ENCODE measurements at regions not wholly inside any gene's neighbourhood (a gene's known extent, or its start where the extent isn't known, plus 50 kb on each side); places are given as distances from the start of the nearest gene placed in this dataset.

DNA sequence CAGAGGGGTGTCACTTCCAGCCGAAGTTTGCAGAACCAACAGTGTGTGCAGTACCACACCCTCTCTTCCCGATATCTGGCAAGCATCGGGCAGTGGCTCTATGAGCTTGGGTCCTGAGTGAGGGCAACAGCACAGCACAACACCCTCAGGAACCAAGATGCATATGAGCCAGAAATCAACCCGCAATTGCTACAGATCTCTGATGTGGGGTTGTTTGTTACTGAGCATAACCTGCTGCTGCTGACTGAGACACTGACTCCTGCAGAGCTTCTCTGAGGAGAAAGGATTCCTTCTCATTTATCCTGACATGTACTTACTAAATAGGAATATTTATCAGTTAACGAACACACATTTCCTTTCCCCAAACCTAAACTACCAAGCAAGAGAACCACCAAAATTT is 218.3 kb downstream of the RBFOX3 start:
- no peak for DNase-seq

DNA sequence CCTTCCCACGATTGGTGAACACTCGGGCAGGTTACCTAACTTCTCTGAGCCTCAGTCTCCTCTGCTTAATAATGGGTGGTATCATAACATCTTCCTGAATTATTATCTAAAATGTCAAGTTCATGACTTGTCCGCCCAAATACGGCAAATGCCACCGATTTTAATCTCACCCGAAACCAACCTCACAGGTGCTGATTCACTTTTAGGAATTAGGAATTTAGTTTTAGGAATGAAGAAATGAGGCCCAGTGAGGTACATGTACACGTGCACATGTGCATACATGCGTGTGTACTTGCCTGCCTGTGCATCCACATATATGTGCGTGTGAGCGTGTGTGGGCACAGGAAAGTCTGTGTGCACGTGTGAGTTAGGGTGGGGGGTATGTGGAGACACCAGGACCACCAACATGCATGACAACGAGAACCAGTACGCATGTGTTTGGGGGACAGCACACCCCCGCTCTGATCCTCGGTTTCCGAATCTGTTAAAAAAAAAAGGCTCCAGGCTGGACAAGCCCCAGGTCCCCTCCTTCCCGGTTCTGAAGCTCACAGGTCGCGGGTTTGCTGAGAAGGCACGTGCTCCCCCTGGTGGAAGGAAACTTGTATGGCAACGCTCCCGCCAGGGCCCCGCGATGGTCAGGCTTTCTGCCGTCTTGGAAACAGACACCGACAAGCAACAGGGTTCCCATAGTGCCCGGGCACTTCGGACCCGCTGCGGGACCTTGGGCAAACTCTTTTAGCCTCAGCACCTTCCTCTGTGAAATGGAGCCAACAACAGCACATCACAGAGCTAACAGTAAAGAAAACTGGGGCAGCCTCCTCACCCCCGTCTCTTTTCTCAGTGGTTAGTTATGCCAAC is 219.2 kb downstream of the RBFOX3 start:
- peak; percentile 72 for DNase-seq

DNA sequence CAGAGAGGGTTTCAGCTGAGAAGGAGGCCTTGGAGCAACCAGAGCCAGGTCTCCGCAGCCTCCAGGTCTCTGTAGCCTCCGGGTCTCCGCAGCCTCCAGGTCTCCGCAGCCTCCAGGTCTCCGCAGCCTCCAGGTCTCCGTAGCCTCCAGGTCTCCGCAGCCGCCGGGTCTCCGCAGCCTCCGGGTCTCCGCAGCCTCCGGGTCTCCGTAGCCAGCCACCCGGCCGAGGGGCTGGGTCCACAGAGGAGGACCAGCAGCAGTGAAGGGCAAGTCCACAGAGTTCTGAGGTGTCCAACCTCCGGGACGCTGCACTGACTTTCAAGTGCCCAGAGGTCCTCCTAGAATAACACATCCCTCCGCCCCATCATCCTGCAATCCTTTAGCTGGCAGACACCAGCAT is 221.0 kb downstream of the RBFOX3 start:
- DNase-seq = no peak

DNA sequence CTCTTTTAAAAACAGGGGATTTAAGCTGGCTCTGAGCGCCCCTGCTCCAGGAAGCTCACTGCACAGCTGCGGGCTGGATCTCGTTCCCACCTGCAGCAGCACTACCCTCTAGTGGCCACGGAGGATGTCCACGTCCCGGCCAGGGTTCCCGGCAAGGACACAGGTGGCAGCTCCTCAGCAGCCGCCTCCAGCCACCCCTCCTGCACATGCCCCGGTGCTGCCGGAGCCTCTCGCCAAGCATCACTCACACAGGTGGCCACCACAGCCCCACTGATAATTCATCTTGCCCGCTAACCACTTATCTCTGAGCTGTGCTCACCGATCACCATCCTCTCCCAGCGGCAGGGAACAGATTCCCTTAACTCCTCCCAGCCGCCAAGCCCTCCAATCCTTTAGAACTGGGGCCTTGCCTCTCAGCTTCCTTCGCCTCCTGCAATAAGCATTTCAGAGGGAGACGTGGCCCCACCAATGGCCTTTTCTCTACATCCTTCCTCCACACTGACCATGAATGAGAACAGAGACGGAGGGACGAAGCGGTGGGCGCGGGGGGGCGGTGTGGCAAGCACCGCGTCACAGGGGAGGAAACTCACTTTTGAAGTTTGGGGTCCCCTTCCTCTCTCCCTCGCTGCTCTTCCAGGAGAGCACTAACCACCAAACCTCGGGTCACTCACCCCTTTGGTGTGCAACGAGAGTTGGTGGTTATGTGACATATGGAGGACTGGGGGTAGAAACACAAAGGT is 222.1 kb downstream of the RBFOX3 start:
- no peak for DNase-seq

DNA sequence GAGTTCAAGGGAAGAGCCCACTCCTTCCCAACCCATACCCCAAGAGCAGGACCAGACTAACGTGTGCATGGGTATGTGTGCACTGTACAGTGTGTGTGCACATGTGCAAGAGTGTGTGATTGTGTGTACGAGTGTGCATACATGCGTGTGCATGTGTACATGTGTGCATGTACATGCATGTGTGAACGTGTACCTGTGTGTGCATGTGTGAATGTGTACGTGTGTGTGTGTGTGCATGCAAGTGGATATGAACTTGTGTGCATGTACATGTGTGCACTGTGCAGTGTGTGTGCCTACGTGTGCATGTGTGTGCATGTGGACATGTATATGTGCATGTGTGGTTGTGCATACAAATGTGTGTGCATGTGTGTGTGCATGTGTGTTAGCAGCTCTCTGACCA is 223.1 kb downstream of the RBFOX3 start:
- DNase-seq = no peak

DNA sequence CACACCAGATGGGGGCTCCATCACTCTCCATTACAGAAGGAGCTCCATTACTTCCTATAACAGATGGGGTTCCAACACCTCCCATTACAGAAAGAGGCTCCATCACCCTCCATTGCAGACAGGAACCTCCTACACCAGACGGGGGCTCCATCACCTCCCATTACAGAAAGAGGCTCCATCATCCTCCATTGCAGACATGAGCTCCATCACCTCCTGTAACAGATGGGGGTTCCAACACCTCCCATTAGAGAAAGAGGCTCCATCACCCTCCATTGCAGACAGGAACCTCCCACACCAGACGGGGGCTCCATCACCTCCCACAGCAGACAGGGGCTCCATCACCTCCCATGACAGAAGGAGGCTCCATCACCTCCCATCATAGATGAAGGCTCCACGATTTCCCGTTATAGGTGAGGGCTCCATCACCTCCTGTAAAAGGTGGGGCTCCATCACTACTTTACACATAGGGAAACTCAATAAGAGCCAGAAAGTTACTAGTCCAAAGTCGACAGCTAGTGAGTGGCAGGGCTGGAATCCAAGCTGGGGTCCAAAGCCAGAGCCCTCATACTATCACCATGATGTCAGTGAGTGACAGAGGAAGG is 224.8 kb downstream of the RBFOX3 start:
- DNase-seq = no peak

DNA sequence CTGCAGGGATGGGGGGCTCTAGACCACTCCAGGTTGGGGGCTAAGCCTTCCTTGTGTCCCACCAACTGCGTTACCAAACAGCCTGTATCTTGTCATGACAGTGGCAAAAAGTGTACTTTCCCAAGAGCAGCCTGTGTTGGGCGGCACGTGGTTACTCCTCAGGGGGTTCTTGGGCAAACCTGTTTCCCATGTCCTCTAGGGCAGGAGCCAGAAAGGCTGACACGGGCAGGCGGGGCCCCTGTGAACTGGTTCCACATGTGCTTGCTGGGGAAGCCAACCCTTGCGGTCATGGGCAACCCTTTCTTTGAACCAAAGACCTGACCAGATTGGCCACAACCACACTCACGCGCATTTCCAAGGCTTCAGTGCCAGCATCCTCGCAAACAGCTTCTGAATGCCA is 228.5 kb downstream of the RBFOX3 start:
- no peak for DNase-seq

DNA sequence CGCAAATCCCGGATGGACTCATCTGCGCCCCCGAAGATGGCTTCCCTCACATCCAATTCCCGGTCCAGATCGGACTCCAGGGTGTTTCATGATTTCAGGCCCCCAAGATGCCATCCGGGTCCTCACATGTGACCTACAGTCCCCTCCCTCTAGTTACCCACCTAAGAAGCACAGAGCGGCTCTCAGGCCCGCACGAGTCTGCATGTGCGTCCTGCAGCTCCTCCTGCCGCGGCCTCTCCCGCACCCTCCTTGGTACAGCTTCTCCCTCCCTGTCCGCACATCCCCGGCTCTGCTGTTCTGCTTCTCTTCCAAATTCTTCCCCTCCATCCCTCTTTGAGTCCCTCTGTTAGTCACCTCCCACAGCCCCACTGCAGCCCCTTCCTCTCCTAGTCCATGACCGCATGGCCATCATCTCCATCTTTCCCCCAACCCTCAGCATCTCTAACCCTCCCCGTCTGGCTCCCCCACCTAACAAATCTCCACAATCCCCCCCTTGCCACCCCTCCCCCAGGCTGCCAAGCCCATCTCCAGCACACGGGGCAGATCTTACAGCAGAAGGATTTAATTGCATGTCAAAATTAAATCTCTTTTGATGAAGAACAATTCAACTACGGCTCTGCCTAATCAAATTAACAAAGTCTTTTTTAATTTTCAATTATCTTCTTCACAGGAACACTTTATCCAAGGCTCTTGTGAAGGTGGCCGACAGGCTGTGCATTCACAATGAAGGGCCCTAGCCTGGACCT is 231.0 kb downstream of the RBFOX3 start:
- DNase-seq = no peak

DNA sequence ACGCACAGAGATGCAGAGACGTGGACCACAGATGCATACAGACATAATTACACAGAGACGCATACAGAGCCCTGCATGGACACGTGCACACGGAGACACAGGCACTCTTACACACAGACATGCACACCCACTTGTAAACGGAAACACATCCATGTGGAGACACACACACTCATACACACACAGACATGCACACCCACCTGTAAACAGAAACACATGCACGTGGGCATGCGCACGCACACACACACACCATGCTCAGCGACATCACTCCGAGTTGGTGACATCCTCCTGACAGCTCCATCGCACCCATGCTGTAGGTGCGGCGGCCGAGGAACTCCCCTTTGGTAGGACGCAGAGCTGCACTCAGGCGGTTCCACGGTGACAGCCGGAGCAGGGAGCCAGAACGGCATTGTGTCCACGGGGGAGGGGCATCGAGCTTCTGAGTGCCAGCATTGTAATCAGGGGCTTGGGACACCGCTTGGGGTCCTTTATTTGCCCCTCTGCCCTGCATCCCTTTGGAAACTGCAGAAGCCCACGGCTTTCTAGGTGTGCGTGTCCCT is 233.5 kb downstream of the RBFOX3 start:
- DNase-seq = no peak

DNA sequence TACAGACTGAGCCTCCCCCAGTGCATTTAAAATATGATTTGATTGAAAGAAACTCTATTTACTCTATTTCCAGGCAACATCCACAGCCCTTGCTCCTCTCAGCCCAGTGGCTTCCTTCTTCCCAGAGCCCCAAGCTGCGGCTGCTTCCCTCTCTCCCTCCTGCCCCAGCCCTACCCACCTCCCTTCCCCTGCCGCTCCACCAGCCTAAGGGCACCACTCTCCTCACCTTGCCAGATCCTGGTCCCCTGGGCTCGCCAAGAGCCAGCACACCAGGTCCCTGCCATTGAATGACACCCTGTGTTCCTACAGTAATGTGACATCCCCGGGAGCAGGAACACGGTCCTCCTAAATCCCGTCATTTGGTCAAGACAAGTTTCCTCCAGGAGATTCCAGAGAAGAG is 236.0 kb downstream of the RBFOX3 start:
- DNase-seq = no peak

DNA sequence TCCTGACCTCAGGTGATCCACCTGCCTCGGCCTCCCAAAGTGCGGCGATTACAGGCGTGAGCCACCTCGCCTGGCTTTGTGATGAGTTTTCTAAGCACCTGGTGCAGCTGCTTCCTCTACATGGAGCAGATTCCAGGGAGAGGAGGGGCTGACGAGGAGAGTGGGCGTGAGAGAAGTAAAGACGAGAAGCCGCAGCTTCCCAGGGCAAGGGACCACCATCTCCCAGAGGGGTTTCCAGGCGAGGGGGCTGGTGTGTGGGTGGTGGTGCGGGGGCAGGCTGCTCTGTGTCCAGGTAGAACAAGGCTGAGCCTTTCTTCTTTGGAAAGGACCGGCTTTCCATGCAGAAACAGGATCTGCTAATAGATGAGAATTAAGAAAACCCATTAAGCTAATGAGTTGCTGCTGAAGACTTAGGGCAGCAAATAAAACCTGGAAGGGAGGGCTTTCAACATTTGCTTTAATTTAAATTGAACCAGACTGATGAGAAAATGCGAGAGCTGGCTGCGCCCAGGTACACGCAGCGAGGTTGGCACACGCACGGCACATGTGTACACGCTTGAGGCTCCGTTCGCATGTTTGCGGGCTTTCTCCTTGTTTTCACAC is 236.7 kb downstream of the RBFOX3 start:
- DNase-seq = no peak

DNA sequence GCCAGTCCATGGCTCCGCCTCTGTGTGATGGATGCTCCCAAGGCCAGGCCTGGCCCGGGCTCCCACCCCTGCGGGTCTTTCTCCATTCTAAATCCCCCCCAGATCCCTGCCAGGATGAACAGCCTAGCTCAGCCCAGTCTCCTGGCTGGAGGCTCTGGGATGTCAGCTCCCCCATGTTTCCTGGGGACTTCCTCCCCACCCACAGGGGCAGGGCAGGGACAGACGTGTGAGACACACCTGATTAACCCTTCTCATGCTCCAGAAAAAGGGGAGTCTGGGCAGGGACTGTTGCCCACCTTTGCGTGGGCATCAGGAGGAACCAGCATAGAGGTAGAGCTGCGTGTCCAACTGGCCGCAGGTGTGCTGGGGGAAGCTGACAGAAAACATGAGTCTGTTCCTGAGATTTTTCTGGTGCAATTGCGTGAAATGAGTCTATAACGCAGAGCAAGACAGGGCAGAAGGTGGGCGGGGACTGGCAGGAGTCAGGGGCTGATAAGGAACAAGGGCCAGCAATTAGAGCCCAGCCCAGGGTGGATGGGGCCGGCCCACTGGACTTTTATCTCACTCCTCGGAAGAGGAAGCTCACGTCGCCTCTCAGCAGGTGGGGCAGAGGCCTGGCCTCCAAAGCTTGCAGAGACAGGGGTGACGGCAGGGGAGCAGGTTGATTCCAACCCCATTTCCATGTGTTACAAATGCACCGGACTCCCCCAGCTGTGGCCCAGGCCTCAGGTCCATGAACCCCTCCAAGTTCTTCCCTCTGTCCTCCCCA is 238.2 kb downstream of the RBFOX3 start:
- DNase-seq = no peak

DNA sequence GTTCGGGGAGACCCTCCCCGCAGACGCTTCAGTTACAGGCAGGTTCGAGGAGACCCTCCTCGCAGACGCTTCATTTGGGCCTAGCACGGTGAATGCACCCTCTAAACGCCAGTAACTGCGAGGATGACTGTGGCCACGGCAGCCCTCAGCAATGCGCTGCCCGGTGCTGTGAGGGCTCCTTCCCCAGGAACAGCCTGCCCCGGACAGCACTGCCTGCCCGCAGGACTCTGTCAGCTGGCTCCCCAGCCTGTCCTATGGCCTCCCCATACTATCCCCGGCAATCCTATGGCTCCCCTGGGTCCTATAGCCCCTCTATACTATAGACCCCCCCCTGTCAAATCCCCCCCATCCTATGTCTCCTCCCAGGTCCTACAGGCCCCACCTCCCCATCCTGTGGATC is 238.9 kb downstream of the RBFOX3 start:
- no peak for DNase-seq

DNA sequence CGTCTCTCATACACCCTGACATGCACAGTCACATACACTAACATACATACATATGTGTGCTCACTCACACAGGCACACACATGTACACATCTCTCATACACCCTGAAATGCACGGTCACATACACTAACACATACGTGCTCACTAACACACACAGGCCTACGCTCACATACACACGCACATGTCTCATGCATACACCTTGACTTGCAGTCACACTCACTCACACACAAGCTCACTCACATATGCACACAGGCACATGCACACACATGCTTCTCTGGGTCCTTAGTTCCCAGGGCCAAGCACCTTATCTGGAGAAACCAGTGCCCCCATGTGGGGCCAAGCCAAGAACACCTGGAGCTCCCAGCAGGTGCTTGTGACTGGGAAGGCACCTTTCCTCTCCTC is 240.3 kb downstream of the RBFOX3 start:
- no peak for DNase-seq

DNA sequence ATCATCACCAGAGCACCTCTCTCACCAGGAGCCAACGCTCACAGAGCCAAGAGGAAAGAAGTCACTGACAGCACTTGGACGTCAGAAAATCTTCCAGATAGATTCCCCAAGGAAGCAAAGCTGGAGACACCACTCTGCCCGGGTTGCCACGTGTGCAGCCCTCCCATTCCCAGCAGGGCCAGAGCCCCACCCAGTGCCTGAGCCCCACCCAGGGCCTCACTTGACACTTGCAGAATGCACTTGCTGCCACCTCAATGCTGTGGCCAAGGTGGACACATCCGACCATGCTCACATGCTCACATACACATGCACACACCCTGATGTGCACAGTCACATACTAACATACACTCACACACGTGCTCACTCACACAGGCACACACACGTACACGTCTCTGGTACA is 240.7 kb downstream of the RBFOX3 start:
- no peak for DNase-seq

DNA sequence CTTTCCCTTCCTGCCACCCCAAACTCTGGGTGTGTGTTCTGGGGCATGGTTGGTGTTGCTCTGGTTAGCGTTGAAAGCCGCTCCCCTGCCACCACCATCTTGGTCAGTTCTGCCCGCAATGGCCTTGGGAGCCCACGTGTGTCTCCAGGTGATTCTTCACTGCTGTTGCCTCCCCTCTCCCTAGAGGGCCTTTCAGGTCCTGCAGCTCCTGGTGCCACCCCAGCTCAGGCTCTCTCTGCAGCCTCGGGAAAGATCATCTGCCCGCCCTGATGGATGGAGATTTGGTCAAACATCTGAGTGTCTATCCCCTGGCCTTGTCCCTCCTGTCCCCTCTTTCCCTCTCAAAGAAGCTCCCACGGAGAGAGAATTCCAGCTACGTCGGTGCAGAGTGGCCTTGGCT is 241.3 kb downstream of the RBFOX3 start:
- no peak for DNase-seq

DNA sequence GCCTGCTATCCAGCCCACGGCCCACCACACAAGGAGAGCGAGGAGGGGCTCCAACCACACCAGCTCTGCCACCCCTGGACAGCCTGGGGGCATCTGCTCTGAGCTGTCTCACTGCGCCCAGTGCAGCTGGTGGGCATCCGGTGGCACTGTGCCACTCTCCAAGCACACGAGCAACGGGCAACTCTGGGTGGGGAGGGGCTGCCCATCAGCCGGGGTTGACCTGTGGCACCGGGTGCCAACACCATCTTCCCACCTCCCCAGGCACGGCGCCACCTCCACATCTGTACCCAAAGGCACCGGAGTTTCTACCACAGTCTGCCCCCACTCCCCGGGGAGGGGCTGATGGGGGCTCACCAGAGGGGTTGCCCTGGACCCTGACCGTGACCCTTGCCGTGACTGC is 241.8 kb downstream of the RBFOX3 start:
- DNase-seq = no peak

DNA sequence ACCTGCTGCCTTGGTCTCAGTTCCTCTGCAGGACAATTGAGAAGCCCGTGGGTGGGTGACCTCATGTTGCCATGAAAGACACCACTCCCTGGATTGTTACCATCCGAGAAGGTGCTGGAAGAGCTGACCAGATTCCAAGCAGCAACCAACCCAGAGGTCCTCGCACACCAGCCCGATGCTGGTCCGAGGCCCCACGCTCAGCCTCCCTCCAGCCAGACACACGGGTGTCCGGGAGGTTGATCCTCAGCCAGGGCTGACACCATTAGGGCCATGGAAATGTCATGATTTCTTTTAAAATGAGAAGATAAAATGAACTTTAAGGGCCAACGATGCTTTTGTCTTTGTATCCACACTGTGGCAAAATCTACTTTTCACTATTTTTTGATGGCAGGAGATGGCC is 242.3 kb downstream of the RBFOX3 start:
- DNase-seq = no peak

DNA sequence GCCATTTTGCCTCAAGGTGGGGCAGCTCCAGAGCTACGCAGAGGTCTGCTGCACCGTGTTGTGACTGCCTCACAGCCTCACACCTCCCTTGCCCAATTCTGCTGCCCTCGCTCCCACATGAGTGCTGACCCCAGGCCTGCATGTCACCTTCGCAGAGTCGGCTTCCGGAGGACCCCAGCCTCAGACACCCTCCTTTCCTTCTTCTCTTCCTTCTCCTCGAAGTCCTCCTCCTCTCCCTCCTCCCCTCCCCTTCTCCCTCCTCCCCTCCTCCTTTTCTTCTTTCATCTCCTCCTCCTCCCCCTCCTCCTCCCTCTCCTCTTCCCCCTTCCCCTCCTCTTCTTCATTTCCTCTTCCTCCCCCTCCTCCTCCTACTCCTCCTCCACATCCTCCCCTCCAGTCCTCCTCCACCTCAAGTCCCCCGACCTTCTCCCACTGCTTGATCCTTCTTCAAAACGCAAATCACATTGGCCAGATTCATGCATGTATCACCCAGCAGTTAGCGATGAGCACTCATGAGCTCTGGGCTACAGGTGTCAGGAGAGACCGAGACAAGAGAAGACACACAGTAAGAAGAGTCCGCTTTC is 243.8 kb downstream of the RBFOX3 start:
- DNase-seq = no peak

DNA sequence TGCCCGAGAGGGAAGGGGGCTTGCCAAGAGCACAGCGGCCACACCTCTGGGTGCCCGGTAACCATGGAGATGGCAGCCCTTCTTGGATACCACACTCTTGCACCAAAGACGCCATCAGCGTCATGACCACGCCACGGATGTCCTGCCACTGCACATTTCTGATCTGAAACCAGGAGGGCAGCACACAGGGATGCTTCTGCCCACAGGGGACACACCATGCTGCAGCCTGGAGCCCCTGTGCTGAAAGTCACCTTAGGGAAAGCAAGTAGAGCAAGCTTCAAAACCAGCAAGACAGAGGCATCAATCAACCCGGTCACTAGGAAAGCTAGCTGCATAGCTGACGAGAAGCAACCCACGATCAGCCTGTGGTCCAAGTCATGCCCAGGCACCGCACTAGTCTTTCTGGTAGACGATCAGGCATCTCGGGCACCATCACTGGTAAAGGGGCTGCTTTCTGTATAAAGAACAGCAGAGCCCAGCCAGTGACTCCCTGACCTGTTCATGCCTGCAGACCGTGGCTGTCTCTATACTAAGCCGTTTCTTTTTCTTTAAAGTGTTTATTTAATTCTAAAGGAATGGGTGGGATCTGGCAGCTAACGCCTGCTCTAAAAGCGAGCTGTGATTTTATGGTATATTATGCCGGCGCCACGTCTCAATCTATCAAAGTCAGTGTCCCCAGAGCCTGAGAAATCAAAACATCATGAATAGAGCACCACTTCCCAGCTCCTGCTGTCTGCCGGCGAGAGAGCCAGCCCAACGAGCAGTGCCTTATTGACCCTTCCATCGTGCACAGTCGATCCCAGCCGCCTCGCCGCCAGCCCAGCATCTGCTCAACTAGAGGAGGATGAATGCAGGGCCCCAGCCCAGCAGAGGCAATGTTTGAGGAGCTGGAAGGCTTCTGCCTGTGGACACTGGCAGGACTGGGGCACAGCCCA is 244.7 kb downstream of the RBFOX3 start:
- no peak for DNase-seq
